ENCODE measurements at regions not wholly inside any gene's neighbourhood (a gene's known extent, or its start where the extent isn't known, plus 50 kb on each side); places are given as distances from the start of the nearest gene placed in this dataset.
A peak's percentile ranks its signal among the peaks of the same experiment; 100 is the strongest.

DNA sequence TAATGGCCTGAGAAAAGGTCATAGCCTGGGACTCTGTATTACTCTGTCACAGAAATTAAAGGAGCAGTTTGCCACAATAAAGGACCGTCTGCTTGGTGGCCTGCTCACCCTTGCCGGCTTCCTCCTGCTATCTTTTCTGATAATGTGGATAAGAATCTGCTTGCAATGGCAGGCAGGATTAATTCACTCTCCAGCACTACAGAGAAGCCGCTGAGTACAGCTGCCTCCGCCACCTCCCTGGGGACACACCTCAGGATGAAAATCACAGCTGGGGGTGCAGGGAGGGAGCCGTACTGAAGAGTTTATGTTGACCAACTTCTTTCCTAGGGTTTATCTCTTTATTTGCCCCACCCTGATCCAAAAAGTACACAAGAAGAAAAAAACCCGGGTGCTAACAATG is 245.9 kb upstream of the RPL38 start:
- no peak for DNase-seq

GRCh38 chr17:73958453-73958852 is 245.0 kb upstream of the RPL38 start:
- no peak for DNase-seq

DNA sequence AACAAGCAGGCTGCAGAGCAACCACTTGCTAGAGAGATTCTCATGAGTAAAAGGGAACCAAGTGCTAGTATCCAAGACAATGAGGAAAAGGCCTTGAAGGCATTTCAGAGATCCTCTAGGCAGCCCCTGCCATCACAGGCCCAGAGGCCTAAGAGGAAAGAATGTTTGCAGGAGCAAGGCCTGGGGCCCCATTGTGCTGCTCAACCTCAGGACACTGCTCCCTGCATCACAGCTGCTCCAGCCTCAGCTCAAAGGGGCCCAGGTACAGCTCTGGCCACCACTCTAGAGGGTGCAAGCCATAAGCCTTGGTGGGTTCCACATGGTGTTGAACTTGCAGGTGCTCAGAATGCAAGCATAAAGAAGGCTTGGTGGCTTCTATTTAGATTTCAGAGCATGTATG is 243.0 kb upstream of the RPL38 start:
- DNase-seq = no peak

GRCh38 chr17:73962308-73962707 is 241.2 kb upstream of the RPL38 start:
- DNase-seq = no peak

- no peak for DNase-seq
Observed at GRCh38 chr17:73968680-73969079, 234.8 kb upstream of the RPL38 start.

DNA sequence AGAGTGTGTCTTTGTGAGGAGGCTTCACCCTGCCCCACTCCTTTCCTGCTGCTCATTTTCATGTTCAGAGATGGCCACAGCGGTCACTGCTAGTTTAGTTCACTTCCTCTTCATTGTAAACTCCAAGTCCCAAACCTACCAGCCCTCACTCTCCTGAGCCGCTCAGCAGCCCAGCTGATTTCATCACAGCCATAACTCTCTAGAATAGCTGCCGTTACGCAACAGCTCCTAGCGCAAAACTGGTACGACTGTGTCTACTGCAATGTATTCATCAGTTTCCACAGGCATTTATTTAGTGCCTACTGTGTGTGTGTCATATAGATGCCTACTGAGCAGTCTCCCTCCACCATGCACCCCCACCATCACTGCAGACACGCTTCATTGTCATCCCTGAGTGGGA is 233.5 kb upstream of the RPL38 start:
- DNase-seq = no peak

GRCh38 chr17:73971127-73971526 is 232.4 kb upstream of the RPL38 start:
- no peak for DNase-seq

GRCh38 chr17:73972056-73972455 is 231.4 kb upstream of the RPL38 start:
- no peak for DNase-seq

- DNase-seq = no peak
Observed at GRCh38 chr17:73972901-73973300, 230.6 kb upstream of the RPL38 start.

DNA sequence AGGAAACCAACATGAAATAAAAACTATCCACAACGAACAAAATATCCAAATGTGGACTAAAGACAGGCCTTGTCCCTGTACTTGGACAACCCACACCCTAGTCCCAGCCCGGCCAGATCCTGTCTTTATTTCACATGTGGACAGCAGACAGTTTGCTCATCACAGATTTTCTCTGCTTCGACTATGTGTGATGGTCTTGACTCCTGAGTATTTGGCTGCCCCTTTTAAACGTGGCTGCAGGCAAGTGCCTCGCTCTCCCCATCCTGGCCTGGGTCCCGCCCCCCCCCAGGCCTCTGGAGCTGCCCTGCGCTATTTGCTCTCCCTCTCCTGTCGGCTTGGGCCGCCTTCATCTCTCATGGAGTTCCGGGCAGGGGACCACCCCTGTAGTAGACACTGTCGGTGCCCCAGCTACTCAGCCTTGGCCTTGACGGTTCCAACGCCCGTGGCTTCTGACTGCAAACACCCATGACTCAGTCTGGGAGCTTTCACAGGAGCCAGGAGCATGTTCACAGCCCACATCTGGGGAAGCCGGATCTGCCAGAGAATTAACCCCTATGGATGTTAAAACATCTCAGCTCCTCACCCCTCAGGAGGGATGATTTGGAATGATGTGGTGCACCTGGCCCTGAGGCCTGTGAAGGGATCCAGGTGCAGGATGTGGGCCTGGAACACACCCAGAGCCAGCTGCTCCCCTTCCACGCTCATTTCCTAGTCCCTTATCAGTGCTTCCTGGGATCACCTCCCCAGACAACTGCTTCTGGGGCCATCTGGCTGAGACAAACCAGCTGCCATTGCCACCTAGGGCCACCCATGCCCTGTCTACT is 229.7 kb upstream of the RPL38 start:
- peak in 1 of 2 experiments; percentile 65 for DNase-seq

GRCh38 chr17:73974536-73974935 is 228.9 kb upstream of the RPL38 start:
- no peak for DNase-seq

- no peak for DNase-seq
Observed at GRCh38 chr17:73976147-73976546, 227.3 kb upstream of the RPL38 start.

- peak in 1 of 2 experiments; percentile 45 for DNase-seq
Observed at GRCh38 chr17:73976676-73977521, 226.6 kb upstream of the RPL38 start.

GRCh38 chr17:73980517-73980916 is 223.0 kb upstream of the RPL38 start:
- no peak for DNase-seq

GRCh38 chr17:73982871-73983270 is 220.6 kb upstream of the RPL38 start:
- no peak for DNase-seq

- DNase-seq = no peak
Observed at GRCh38 chr17:73983621-73984400, 219.7 kb upstream of the RPL38 start.

- no peak for DNase-seq
Observed at GRCh38 chr17:73984941-73985340, 218.5 kb upstream of the RPL38 start.

- no peak for DNase-seq
Observed at GRCh38 chr17:73985466-73986015, 217.9 kb upstream of the RPL38 start.

DNA sequence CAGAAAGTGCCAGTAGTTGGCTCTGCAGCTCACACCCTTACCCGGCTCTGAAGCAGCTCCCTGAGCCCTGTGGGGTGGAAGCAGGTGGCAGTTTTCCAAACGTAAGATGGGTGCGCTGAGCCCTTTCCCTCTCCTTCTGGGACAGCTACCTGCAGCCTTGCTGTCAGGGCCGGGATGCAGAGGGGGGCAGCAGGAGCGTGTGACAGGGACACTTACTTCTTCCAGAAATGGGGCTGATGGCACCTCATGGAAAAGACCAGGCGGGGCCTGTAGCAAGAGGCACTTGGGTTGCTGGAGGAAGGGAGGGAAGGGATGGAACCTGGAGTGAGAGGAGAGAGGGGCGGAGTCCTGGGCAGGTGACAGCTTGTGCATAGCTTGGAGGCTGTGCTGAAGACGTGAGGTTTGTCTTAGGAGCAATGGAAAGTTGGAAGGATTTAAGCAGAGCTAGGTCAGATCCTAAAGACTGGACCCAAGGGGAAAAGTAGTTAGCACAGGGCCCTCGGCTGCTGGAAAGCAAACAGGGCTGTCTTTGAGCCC is 216.8 kb upstream of the RPL38 start:
- DNase-seq = no peak

GRCh38 chr17:73987395-73987794 is 216.1 kb upstream of the RPL38 start:
- DNase-seq = no peak

GRCh38 chr17:73987845-73988509 is 215.5 kb upstream of the RPL38 start:
- DNase-seq = no peak

DNA sequence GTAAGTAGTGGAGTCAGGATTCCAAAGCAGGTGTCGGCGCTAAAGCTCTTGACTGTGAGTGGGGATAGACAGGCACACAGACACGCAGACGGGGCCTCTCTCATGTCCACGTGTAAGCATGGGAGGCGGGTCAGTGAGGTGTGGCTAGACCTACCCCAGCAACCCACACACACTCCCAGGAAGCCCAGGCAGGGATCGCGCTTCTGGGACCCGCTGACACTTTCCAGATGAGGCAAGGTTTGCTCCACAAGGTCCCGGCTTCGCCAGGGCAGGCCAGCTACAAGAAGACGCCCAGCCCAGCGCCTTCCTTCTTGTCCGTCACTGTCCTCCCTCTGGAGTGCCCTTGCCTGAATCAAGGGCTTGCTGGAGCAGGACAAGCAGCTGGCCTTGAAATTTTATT is 213.8 kb upstream of the RPL38 start:
- DNase-seq = no peak

All from NCI-H2081 (cell line).